GM12875 (cell line): ENCODE measurements at regions not wholly inside any gene's neighbourhood (a gene's known extent, or its start where the extent isn't known, plus 50 kb on each side); places are given as distances from the start of the nearest gene placed in this dataset.

Source experiments
- H3K4me3 ChIP-seq: one replicate; pipeline ENCODE4 v1.5.1; 2011; ENCODE audit warnings: low read depth, low read length, control low read depth
- CTCF ChIP-seq: IDR thresholded peaks from 2 replicates; pipeline ENCODE4 v1.5.1; 2011; ENCODE audit warnings: low read depth, mild to moderate bottlenecking, control low read depth, inconsistent platforms, low read length, moderate library complexity, borderline replicate concordance; ENCODE audit not compliant: insufficient read depth

GRCh38 chr3:162491952-162492351, 995.3 kb downstream of the OTOL1 start:
- H3K4me3 ChIP-seq = no peak overlapping the region
- no peak for TF ChIP-seq CTCF

DNA sequence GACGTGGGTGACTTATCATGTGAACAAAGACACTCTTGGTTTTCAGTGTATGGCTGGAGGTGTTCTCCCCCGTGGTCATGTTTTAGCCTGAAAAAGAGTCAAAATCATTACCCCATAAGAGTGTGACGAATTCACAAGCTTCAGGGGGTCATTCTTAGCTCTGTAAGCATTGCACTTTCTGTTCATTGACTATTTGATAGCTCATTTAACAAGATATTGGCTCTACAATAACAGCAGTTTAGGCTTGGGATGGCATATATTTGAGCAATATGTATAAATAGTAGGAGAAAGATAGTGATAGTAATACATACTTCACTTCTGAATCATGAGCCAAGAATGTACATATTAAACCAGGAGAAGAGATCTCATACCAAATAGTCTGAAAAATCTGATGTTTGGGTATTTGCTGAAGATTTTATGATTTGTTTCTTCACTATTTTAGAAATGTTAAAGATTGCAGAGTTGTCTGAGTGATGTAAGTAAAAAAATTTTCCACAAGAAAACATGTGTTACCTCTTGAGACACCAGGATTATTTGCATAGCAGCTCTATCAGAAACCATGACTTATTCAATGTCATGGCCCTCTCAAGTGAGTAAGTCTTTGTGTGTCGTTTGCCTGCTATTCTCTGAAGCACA, 996.0 kb downstream of the OTOL1 start:
- TF ChIP-seq CTCF = no peak
- no peak overlapping the region for H3K4me3 ChIP-seq

- no peak for TF ChIP-seq CTCF
Observed at GRCh38 chr3:162498626-162499025, 1002.0 kb downstream of the OTOL1 start.

GRCh38 chr3:162507397-162507796, 1010.8 kb downstream of the OTOL1 start:
- TF ChIP-seq CTCF = no peak
- no peak overlapping the region for H3K4me3 ChIP-seq

More at GRCh38 chr3:162498626-162499025, 1002.0 kb downstream of the OTOL1 start:
- H3K4me3 ChIP-seq = no peak overlapping the region

GRCh38 chr3:162512488-162512887, 1015.9 kb downstream of the OTOL1 start:
- TF ChIP-seq CTCF = no peak
- H3K4me3 ChIP-seq = no peak overlapping the region

DNA sequence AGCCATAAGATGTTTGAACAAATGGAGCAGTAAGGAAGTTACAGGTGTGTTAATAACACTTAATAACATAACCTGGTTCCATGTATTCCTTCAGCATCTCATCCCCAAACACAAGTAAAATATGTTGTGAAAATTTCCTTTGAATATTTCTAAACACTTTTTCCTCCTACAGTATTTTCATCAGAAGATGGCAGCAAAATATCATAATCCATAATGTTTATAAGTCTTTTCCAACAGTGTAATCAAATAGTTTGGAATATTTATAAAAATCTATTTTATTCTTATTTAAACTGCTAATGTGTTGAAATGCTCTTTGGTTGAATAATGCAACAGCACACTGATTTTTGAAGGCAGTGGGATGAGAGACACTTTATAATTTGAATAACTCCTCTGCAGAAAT, 1020.5 kb downstream of the OTOL1 start:
- H3K4me3 ChIP-seq = no peak overlapping the region
- TF ChIP-seq CTCF = no peak

DNA sequence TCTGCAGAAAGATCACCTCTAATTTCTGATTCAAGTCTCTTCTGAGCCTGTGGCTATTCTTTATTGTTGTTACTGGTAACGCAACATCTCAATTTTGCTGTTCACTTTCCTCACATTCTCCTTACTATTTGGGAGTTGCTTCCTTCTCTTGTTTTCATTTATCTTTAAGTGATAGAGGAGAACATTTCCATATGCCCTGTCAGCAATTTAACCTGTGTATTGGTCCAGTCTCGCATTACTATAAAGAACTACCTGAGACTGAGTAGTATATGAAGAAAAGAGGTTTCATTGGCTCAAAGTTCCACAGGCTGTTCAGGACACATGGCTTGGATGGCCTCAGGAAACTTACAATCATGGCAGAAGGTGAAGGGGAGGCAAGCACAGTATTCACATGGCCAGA, 1025.1 kb downstream of the OTOL1 start:
- no peak overlapping the region for H3K4me3 ChIP-seq
- no peak for TF ChIP-seq CTCF
